Inflammatory macrophage (primary cell): ENCODE measurements at regions not wholly inside any gene's neighbourhood (a gene's known extent, or its start where the extent isn't known, plus 50 kb on each side); places are given as distances from the start of the nearest gene placed in this dataset.

Experiments
- DNase-seq, 2 donors: peaks; one replicate each; pipeline ENCODE4 v3.0.0-alpha.2; 2020 to 2022

DNA sequence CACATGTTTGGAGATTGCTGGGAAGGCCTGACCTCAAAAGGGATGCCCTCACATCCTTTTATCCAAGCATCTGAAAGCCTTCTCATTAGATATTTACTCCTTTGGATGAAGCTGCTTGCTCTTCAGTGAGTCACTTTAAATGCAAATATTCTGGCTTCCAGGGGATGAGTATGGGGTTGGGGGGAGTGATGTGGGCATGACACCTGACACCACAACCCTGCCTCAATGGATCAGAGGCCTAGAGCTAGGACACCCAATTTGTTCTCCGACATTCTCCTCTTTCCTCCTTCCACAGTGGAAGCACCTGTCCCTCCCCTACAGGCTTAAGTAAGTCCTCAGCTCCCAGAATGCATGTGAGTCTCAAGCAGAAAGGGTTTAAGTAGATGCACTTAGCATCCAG is 238.3 kb downstream of the OMA1 start:
- no peak for DNase-seq

DNA sequence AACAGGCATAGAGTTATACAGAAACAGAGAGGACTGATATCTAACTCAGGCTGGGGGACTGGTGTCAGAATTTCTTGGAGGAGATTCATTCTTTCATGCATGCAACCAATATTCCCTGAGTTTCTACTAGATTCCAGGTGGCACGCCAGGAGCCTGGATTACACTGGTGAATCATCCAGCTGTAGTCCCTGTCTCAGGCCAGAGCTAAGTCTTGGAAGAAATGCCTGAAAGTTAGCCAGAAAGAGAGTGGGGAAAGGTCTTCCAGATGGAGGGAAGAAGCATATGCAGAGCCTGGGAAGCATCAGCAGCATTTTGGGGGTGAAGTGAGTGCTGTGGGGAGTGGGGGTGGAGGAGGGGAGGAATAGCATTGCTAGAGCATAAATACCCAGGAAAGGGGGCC is 239.1 kb downstream of the OMA1 start:
- no peak for DNase-seq

DNA sequence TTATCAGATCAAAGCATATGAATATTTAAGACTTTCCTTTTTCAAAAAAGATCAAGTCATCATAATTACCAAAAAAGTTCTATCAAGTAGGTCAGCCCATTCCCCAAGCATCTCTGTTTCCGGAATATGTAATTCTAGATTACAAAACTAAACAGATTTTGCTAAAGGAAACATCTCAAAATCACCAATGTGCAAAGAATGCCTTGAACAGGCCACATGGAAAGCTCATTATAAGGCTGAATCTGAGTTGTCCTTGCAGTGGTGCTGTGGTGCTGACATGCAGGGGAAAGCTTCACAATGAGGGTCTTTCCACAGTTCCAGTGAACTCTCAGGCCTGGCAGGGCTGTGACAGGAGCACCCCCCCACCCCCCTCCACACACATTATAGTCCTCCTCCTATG is 240.9 kb downstream of the OMA1 start:
- no peak for DNase-seq

DNA sequence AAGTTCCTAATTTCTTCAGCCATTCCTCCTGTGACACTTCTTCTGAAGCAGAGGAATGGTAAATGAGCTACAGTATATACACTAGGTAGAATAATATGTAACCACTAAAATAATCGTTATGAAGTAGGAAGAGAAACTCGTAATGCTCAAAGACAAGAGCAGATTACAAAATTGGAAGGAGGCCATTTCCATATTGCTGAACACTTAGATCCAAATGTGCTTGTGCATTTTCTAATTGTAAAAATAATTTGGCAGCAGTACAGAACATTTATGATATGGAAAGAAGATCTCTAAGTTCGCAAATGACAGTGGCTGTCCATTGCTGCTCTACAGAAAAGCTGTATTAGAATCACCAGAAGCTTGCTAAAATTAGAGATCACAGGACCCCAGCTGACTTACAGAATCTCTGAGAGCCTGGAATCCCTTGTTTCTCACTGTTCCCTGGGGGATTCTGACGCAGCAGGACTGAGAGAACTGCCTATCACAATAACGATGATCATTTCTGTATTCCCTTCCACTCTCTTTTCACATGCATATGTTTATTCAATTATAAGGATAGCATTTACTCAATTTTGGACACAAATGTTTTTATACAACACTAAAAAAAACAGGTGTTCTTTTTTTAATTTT is 242.1 kb downstream of the OMA1 start:
- no peak for DNase-seq

DNA sequence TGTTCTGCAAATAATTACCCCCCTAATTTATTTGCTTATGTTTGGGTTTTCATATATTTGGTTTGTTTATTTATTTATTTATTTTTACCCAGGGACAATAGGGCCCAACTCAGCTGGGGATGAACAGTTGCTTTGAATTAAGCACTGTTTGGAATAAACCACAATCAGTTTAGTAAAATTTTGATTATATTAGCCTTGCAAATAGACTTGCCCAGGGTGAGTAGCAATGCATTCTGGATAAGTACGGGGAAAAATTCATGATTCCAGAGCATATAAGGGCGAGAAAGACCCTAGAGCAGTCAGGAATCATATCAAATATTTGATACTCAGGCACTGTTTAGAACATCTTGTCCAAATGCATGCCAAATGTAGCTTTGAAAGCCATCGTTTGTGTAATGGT is 242.7 kb downstream of the OMA1 start:
- no peak for DNase-seq

DNA sequence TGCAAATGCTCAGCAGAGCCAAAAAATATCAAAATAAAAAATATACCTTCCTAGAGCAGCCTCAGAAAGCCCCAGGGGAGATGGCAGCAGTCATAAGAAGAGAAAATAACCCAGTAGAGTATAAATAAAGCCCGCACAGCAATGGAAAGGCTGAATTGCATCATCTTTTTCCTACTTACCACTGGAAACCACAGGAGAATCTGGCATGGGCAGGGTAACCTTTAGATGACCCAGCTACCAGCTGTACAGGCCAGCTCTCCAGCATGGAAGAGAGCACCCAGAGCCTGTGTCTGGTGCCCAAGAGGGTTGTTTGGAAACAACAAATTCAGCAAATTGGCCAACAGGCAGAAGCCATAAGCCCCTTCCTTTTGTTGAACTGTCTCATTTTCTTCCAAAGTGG is 253.1 kb downstream of the OMA1 start:
- DNase-seq: no peak

DNA sequence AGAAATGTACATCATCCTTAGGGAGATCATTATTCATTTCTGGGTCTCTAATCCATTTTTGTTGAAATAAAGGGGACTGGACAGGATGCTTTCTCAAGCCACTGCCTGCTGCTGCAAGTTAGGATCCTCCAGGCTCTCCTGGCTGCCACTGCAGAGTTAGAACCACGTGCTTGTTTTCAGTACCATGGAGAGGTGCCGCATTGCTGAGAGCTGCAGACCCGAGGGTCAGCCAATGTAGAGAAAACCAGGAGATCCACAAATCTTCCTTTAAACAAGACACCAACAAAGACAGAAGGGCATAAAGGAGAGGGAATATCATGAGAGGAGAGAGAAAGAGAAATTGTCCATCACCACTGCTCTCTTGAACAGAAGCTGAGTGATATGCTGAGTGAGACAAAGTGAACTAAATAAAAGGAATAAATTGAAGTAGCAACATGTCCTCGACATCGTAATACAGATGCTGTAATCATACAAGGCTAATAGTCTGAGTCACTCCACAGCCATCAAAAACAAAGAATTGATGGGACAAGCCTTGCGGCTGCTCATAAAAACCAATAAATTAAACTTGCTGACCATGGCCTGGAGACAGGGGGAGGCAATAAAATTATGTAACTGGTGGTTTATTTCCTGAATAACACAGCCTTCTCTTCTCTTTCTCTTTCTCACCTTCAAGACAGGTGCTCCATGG is 255.7 kb downstream of the OMA1 start:
- no peak for DNase-seq

DNA sequence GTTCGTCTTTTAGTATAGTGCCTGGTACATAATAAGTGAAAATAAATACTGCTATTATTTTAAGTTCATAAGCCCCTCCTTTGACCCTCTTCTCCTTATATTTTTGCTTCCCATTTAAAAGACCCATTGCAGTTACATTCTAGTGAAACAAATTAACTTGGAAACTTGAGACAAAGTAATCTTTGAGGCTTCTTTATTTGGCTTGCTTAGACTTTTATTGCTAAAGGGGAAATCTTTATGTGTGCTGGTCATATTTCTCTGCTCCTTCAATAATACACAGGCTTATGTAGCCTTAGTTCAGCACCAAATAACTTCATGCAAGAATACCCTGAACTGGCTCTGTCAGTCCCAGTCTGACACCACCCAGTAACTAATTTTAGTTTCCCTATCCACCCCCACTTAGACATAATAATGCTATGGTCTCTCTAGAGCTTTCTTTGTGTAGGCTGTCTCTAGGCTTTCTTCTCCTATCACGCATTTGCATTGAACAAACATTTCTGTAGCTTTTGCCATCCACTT is 257.8 kb downstream of the OMA1 start:
- no peak for DNase-seq

DNA sequence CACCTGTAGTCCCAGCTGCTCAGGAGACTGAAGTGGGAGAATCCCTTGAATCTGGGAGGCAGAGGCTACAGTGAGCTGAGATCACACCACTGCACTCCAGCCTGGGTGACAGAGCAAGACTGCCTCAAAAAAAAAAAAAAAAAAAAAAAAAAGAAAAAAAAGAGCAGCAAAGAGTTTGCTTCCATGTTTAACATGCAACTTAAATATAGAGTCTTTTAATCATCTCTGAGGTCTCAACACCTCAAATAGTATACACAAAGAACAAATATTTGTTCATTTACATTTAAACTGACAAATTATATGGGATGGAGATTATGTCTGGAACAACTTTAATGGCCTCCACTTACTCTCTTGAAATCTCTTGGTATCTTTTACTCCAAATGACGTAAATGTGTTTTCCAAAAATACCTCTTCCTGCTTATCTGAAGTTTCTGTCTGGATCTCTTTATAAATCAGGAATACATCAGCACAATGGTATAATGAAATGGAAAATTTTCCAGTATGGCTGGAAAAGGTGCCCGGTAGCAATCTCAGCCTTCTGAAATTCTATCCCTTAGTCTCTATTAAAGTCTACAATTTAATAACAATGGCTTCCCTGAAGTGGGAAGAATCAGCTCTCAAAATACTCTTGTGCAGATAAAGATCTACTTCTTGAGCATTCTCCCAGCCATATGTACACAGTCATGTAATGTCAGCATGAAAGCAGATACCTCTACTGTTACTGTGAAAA is 258.5 kb downstream of the OMA1 start:
- no peak for DNase-seq

DNA sequence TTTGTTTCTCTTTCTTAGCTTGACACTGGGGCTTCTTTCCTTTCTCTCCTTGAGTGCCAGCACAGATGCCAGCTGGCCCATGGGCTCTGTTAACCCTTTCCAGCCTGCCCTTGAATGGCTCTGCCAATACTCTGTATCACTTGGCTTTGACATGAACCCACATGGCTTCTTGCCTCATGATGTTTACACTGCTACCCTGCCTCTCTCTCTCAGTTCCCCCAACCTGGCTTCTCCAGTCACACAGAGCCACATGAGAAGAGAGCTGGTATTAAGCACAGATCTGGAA is 262.4 kb downstream of the OMA1 start:
- DNase-seq: no peak

DNA sequence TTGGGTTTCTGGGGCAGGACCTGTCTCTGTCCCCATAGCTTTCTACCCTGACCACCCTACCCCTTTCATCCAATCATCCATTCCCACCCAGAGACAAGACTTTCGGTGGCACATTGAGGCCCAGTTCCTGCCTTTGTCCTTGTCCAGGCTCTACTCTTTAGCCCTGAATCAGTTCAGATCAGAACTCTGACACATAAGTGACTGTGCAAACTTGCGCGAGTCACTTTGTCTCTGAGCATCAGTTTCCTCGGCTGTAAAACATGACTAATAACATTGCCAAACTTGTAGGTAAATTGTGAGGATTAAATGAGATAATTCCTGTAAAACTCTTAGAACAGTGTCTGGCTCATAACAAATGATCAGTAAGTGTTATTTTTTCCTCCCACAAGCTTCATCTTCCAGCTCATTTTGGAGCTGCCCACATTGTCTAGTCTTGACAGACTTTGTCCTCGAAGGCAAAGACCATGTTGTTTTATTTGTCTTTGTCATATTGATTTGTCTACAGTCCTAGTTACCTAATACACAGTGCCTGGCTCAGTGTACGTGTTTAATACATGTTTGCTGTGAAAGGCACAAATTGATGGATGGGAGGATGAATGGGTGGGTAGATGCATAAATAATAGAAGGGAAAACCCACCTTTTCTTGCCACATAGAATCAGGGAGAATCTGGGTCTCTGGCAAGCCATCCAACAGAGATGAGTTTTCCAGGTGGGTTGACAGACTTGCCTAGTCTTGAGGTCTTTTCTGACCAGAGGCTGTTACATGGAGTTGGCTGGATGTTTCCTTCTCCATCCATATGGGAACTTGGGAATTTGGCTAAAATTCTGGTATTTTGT is 262.9 kb downstream of the OMA1 start:
- DNase-seq: no peak

DNA sequence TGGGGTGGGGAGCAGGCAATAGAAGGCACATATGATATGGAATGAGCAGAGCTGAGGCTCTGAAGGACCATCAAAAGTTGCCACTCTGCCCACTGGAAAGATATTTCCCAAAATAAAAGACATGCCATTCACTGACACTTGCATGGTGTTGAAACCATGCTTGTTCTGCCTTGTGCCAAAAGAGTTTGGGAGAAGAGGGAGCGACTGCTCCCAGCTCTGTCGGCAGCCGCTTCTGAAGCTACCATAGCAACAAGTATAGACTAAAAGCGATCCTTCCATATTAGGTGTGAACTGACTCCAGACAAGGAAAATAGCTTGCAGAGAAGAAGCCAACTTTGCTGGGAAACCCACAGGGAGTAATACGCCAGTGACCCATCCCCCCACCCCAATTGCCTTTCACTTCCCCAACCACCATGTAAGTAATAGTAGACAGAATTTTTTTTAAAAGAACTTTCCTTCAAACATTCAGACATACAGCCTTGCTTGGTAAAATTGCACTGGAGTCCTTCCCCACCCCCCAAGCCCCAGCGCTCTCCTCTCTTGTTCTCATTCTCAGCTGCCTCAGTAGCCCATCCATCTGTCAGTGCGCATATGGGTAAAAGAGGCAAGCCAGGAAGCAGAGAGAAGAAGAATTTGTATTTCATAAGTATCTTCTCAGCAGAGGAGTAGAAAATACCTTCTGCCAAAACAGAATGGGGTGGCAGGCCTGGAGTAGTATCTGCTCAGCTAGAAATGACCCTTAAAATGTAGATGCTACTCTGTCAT is 263.7 kb downstream of the OMA1 start:
- DNase-seq: no peak

DNA sequence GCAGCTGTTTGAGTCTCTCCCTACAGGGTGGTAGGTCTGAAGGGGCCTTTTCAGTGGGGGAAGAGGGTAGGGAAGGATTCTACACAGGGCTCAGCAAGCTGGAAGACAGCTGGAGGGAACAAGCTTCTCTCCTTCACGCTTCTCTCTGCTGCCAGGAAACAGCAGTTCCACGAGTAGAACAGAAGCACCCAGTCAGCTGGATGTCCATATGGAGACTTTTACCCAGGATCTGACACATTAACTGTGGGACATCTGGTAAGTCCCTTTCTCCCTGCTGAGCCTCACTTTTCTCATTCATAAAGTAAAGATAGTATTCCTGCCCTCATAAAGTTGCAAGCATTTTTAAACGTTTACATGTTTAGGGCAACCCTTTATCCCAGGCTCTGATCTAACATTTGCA is 280.3 kb downstream of the OMA1 start:
- DNase-seq: no peak

DNA sequence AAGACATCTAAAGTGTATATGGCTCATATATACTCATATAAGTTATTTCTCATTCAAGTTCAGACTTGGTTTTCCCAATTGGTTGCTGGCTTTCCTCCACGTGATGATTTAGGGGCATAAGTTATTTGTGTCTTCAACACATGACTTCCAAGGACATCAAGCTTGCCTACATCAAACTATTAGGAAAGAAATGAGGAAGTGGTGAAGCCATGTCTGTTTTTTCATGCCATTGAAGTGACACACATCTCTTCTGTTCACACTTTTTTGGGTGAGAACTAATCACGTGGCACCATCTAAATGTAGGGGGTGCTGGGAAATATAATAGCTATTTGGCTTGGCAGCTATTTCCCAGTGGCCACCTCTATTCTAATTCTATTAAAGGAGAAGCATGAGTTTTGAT is 282.1 kb downstream of the OMA1 start:
- no peak for DNase-seq

DNA sequence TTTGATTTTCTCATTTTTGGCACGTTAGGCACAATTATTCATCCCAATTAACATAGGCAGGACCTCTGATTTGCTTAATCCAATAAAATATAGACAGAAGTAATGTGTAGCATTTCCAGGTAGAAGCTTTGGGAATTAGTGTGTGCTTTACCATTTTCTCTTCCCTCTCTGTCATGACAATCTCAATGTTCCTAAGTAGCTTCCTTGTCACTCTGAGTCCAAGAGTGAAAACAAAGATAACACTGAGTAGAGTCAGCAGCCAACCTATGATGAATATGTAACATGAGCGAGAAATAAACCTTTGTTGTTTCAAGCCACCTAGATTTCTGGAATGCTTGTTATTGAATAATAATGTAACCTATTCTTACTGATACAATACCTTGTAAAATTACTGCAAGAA is 283.8 kb downstream of the OMA1 start:
- no peak for DNase-seq

DNA sequence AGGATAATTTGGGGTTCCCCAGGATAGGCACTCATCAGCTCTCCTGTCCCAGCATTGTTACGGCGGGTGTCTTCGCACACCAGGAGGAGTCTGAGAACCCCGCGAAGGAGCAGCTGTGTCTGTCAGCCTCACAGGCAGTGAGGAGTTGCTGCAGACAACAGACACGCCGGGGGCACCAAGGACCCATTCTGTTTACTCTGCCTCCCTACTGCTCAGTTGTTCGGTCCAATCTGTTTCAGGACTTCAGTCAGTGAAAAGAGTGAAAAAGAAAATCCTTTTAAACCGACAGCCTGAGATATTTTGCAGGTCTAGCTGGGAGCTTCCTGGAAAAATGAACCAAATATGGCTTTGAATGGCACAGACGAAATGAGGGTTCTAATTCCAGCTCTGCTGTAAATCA is 288.4 kb downstream of the OMA1 start:
- no peak for DNase-seq

DNA sequence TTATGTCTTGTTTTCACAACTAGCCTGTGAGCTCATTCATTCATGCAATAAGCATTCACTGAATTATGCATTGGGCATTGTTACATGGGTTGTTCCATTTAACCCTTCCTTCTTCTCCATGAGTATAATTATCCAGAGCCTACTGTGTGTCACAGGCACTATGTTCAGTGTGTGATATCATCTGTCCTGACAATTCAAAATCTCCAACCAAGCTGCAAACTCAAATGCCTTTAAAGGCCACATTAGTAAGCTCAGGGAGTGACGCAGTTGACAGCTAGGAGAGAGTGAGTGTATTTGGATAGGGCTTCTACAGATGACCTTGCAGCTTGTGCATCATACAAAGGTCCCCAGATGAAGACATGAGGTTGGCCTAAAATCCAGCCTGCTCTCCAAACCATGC is 289.5 kb downstream of the OMA1 start:
- DNase-seq: no peak

DNA sequence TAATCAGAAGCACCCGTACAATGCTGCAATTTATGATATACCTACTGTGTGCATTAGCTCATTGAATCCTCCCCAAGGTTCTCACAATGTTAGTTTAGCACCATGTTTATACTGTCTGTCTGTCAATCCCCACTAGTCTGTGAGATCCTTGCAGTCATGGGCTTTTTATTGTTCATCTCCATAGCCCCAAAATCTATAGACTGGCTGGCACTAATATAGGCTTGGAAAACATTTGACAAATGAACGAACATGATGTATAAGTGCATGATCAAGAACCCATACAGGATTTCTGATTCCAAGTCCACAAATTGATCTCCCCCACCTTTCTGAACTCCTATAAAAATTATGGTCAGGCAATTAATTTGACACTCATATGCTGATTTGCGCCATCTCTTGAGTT is 290.0 kb downstream of the OMA1 start:
- no peak for DNase-seq

DNA sequence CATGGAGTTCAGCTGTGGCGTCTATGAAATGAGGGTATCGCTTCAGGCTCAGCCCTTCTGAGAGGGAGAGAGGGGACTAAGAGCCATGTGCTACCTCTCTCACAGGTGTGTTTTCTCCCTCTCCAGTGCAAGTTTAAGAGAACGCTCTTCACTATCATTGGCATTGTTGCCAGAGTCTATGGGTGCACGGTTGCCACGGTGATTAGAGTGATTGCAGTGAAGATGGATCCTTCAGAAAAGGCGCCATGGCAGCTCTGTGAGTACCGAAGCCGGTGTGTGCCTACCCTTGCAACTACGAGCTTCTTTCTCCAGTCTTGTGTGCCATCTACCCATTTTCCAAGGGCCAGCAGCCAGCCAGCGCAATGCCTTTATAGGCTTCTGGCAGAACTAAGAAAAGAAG is 290.5 kb downstream of the OMA1 start:
- DNase-seq: no peak

DNA sequence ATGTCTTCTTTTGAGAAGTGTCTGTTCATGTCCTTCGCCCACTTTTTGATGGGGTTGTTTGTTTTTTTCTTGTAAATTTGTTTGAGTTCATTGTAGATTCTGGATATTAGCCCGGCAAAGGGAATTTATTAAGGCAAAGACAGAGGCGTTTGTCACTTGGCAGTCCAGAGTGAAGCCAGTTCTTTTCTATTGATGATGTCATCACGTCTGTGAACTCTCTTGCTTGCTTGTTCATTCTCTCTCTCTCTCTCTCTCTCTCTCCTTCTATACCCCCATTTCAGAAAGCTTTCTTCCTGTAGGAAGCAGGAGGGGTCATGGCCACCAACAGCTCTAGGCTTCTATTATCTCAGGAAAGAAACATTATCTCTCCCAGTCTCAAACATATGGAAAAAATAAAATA is 291.3 kb downstream of the OMA1 start:
- DNase-seq: no peak

DNA sequence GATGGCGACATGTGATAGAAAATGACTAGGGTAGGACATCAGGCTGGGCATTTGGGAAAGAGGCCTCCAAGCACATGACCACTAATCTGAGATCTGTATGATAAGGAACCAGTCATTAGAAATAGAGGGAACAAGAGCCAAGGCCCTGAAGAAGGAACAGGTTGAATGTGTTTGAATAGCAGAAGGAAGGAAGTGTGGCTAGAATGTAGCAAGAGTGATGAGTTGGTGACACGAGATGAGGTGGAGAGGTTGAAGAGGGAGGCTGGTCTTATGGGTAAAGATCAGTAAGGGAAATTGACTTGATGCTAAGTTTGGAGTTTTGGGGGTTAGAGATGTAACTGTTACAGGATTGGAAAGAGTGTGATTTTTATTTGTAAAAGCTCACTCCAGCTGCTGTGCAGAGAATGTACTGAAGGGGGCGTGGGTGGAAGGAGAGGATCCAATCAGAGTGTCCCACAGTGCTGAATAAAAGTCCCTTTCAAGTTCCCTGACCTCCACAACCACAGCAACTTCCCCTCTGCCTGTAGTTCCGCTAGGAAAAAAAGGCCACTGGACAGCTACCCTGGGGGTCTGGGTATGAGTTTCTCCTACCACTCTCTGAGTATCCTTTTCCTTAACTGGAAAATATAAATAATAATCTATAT is 295.0 kb downstream of the OMA1 start:
- peak; percentile 29 to 42 for DNase-seq

DNA sequence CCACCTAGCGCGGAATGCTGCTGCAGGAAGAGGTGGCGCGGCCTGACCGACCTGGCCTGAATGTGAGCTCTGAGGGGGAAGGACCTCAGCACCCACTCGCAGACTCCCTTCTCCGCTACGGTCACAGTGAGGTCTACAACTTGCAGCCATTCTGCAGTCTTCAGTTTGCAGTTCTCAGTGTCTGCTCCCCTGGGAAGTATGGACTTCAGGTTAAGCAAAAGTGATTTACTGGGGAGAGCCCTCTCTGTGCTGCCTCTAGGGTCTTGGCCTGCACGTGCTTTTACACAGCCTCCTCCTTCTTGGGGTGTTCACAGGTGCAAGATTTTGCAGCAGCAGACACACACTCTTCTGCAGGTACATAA is 296.0 kb downstream of the OMA1 start:
- DNase-seq: no peak
